BJ (cell line): ENCODE measurements at regions not wholly inside any gene's neighbourhood (a gene's known extent, or its start where the extent isn't known, plus 50 kb on each side); places are given as distances from the start of the nearest gene placed in this dataset.
A peak's percentile ranks its signal among the peaks of the same experiment; 100 is the strongest.

Experiments
- CTCF ChIA-PET: fragments of 350-600 bp; formaldehyde crosslinking; extraction: SDS; loops from one replicate; lab custom pipeline; 2021; ENCODE audit warnings: antibody characterized with exemption, inconsistent platforms; lab: Yijun Ruan, JAX
- POLR2A ChIA-PET: fragments of 300-600 bp; sonication (Branson Sonifier 250); formaldehyde crosslinking; extraction: SDS; loops from one replicate; lab custom pipeline; 2021; ENCODE audit warnings: antibody characterized with exemption; lab: Charles Lee
- DNase-seq: peaks from one replicate; pipeline ENCODE4 v3.0.0-alpha.2; 2011; ENCODE audit warnings: low read depth
- H3K27me3 ChIP-seq: 2 replicates; pipeline ENCODE4 v1.6.0; 2011; ENCODE audit warnings: low read length; ENCODE audit not compliant: control insufficient read depth, insufficient read depth
- H3K36me3 ChIP-seq: 2 replicates; pipeline ENCODE4 v1.5.1; 2011; ENCODE audit warnings: low read length; ENCODE audit not compliant: control insufficient read depth, insufficient read depth
- H3K4me3 ChIP-seq: 2 replicates; pipeline ENCODE4 v1.5.1; 2011; ENCODE audit warnings: low read depth, mild to moderate bottlenecking, control low read depth, low read length
- TF ChIP-seq, protein P1 (sequence below): IDR thresholded peaks from 2 replicates; pipeline ENCODE4 v1.5.1; 2011; ENCODE audit warnings: low read depth, mild to moderate bottlenecking, control low read depth, inconsistent platforms, low read length, moderate library complexity; ENCODE audit not compliant: insufficient read depth

DNA sequence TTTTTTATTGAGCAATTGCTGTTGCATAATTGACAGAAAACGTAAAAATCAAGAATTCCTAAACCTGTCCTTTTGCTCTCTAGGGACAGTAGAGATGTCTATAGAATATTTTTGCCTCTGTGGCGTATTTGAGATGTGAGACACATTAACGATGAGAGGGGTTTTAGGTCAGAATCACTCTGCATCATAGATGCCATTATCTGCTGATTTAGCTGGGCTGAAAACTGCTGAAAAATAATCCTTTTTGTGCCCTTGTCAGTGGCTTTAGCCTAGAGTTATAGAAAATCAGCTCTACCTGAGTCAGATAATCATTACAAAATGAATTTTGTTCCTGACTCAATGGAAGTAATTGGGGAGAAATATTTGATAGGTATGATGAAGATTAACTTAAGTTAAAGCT lies 767.8 kb upstream of the TENM3 start:
- no peaks in the 10 kb centered on the region for H3K27me3 ChIP-seq
- no peak for DNase-seq
- H3K36me3 ChIP-seq: no peaks in the 10 kb centered on the region
- POLR2A ChIA-PET: no interaction called here
- H3K4me3 ChIP-seq: no peak overlapping the region
- CTCF ChIA-PET: interaction anchor here (1.5 kb wide), 1 partner anchor 648 kb away, joined by 3 read pairs; no protein-coding TSS in a partner anchor
- TF ChIP-seq, protein P1, sequence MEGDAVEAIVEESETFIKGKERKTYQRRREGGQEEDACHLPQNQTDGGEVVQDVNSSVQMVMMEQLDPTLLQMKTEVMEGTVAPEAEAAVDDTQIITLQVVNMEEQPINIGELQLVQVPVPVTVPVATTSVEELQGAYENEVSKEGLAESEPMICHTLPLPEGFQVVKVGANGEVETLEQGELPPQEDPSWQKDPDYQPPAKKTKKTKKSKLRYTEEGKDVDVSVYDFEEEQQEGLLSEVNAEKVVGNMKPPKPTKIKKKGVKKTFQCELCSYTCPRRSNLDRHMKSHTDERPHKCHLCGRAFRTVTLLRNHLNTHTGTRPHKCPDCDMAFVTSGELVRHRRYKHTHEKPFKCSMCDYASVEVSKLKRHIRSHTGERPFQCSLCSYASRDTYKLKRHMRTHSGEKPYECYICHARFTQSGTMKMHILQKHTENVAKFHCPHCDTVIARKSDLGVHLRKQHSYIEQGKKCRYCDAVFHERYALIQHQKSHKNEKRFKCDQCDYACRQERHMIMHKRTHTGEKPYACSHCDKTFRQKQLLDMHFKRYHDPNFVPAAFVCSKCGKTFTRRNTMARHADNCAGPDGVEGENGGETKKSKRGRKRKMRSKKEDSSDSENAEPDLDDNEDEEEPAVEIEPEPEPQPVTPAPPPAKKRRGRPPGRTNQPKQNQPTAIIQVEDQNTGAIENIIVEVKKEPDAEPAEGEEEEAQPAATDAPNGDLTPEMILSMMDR: no peak

DNA sequence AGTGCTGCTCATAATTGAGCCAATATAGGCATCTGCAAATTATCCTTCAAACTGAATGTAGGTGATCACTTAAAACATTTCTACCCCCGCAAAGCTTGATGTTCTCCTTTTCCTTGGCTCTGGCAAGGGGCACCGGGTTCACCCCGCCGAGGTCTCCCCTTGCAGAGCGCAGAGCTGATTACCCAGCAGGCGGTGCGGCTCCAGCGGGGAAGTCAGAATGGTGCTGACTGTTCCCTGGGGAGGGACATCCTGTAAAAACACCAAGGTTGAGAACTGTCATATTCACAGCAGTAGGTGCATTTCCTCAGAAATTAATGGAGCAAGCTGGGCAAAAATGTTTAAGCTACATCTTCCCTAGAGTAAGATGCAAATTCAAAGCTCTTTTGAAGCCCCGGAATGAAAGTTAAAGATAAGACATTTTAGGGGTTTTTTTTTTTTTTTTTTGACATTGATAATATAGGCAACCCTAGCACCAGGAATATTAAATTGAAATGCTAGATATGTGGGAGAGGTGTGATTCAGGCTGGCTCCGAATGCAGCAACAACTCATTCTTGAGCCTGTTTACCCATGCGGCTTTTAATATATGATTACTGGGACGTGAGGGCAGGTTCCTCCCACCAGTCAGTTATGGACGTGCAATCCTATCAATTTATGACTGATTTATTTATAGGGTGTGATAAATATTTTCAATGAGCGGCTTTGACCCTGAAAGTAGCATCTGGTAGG lies 767.3 kb upstream of the TENM3 start:
- Histone ChIP-seq H3K27me3 (no peaks in the 10 kb centered on the region), H3K36me3 (no peaks in the 10 kb centered on the region), H3K4me3 (no peak overlapping the region)
- ChIA-PET CTCF (interaction anchor here (1.5 kb wide), 1 partner anchor 648 kb away, joined by 3 read pairs; no protein-coding TSS in a partner anchor), POLR2A (no interaction called here)
- TF ChIP-seq, protein P1: no peak
- DNase-seq: no peak

DNA sequence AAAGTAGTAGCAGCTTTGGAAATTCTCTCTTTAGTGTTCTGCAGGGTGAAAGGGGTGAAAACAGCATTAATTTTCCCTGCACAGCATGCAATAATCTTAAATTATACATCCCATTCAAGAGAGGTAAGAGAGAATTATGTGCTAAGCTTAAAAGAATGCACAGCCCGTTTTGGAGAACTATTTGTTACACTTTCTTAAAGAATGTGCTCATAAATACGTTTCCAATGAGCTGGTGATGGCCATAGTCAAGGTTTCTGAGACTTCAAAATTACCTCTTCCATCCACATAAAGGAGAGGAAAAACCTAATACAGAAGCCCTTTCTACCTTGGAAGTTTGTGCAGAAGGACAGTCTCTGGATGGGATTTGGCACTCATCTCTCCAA lies 766.7 kb upstream of the TENM3 start:
- H3K4me3 ChIP-seq: no peak overlapping the region
- no peaks in the 10 kb centered on the region for H3K27me3 ChIP-seq
- H3K36me3 ChIP-seq: no peaks in the 10 kb centered on the region
- POLR2A ChIA-PET: no interaction called here
- DNase-seq: peak; percentile 2
- TF ChIP-seq, protein P1: no peak
- CTCF ChIA-PET: interaction anchor here (1.5 kb wide), 1 partner anchor 649 kb away, joined by 3 read pairs; no protein-coding TSS in a partner anchor

DNA sequence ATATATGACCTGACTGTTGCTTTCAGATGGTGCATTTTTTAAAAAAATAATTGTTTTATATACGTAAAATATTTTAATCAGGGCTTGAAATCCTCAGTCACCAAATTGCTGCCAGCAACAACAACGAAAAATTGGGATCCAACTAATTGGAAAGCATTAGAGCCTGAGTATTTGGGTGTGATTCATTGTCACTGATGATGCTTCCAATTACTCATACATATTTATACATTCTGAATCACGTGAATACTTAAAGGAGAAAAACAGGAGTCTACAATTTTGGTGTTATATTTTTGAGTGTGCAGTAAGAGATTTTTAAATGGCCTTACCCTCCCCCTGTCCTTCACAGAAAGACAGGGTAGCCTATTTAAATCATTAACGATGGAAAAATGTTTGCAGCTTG lies 765.6 kb upstream of the TENM3 start:
- H3K36me3 ChIP-seq: no peaks in the 10 kb centered on the region
- ChIA-PET POLR2A (no interaction called here), CTCF (no interaction called here)
- no peak overlapping the region for H3K4me3 ChIP-seq
- no peaks in the 10 kb centered on the region for H3K27me3 ChIP-seq
- TF ChIP-seq, protein P1: no peak
- DNase-seq: no peak

DNA sequence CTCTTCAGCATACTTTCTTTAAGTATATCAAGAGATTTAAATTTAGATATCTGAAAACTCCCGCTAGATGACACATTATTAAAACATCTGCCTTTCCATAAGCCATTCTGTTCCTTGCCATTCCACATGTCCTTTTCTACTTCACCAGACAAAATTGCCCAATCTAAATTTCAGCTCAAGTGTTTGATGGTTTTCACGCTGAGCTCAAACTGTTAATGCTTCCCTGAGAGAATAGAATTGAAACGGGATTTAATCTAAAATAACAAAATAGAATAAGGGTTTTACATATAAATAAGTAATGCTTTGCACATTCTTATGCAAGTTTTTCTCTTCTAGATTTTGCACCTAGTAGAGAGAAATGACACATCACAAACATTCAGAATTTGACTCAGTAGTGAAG lies 764.5 kb upstream of the TENM3 start:
- DNase-seq: no peak
- Histone ChIP-seq H3K4me3 (no peak overlapping the region), H3K27me3 (no peaks in the 10 kb centered on the region), H3K36me3 (no peaks in the 10 kb centered on the region)
- TF ChIP-seq, protein P1: no peak
- POLR2A ChIA-PET: no interaction called here
- CTCF ChIA-PET: no interaction called here
